ENCODE measurements at regions not wholly inside any gene's neighbourhood (a gene's known extent, or its start where the extent isn't known, plus 50 kb on each side); places are given as distances from the start of the nearest gene placed in this dataset.
"Not testable (repeated sequence)": the region's sequence is repeated elsewhere in the genome, so short reads cannot be mapped to it uniquely, and the experiment has no call there.

- Histone ChIP-seq H3K9ac (ENCODE audit: low read depth in 1 of 2, low read length in 2 of 2) (no peak overlapping the region), H3K27me3 (ENCODE audit: control insufficient read depth in 1 of 2, insufficient read depth in 2 of 2, low read length in 2 of 2) (no peaks in the 10 kb centered on the region), H3K9me3 (ENCODE audit: control insufficient read depth in 1 of 2, low read length in 2 of 2) (peaks cover 0 to 6% of the 10 kb centered on the region in 2 donors), H3K27ac (ENCODE audit: low read depth, low read length) (no peak overlapping the region), H3K36me3 (ENCODE audit: control insufficient read depth in 1 of 2, insufficient read depth in 2 of 2, low read length in 2 of 2) (no peaks in the 10 kb centered on the region), H3K4me3 (ENCODE audit: low read depth in 1 of 2, low read length in 2 of 2) (no peak overlapping the region), H3K4me1 (ENCODE audit: control insufficient read depth in 1 of 2, insufficient read depth in 2 of 2, low read length in 2 of 2) (no peaks in the 10 kb centered on the region)
Measured at GRCh38 chrX:1803741-1804140, 188.9 kb downstream of the ASMT start.

GRCh38 chrX:1807301-1807731 is 192.5 kb downstream of the ASMT start:
- H3K4me3 ChIP-seq (ENCODE audit: low read depth in 1 of 2, low read length in 2 of 2): no peak overlapping the region
- no peaks in the 10 kb centered on the region for H3K36me3 ChIP-seq (ENCODE audit: control insufficient read depth in 1 of 2, insufficient read depth in 2 of 2, low read length in 2 of 2)
- no peaks in the 10 kb centered on the region for H3K27me3 ChIP-seq (ENCODE audit: control insufficient read depth in 1 of 2, insufficient read depth in 2 of 2, low read length in 2 of 2)
- H3K9ac ChIP-seq (ENCODE audit: low read depth in 1 of 2, low read length in 2 of 2): no peak overlapping the region
- no peak overlapping the region for H3K27ac ChIP-seq (ENCODE audit: low read depth, low read length)
- H3K4me1 ChIP-seq (ENCODE audit: control insufficient read depth in 1 of 2, insufficient read depth in 2 of 2, low read length in 2 of 2): no peaks in the 10 kb centered on the region
- peaks cover 0 to 6% of the 10 kb centered on the region in 2 donors for H3K9me3 ChIP-seq (ENCODE audit: control insufficient read depth in 1 of 2, low read length in 2 of 2)

GRCh38 chrX:1809581-1809980 is 194.7 kb downstream of the ASMT start:
- Histone ChIP-seq H3K9ac (ENCODE audit: low read depth in 1 of 2, low read length in 2 of 2) (no peak overlapping the region), H3K9me3 (ENCODE audit: control insufficient read depth in 1 of 2, low read length in 2 of 2) (no peaks in the 10 kb centered on the region), H3K36me3 (ENCODE audit: control insufficient read depth in 1 of 2, insufficient read depth in 2 of 2, low read length in 2 of 2) (no peaks in the 10 kb centered on the region), H3K4me3 (ENCODE audit: low read depth in 1 of 2, low read length in 2 of 2) (no peak overlapping the region), H3K27me3 (ENCODE audit: control insufficient read depth in 1 of 2, insufficient read depth in 2 of 2, low read length in 2 of 2) (no peaks in the 10 kb centered on the region), H3K27ac (ENCODE audit: low read depth, low read length) (no peak overlapping the region), H3K4me1 (ENCODE audit: control insufficient read depth in 1 of 2, insufficient read depth in 2 of 2, low read length in 2 of 2) (no peaks in the 10 kb centered on the region)

- Histone ChIP-seq H3K27me3 (ENCODE audit: control insufficient read depth in 1 of 2, insufficient read depth in 2 of 2, low read length in 2 of 2) (no peaks in the 10 kb centered on the region), H3K36me3 (ENCODE audit: control insufficient read depth in 1 of 2, insufficient read depth in 2 of 2, low read length in 2 of 2) (no peaks in the 10 kb centered on the region), H3K4me1 (ENCODE audit: control insufficient read depth in 1 of 2, insufficient read depth in 2 of 2, low read length in 2 of 2) (no peaks in the 10 kb centered on the region), H3K9me3 (ENCODE audit: control insufficient read depth in 1 of 2, low read length in 2 of 2) (no peaks in the 10 kb centered on the region), H3K9ac (ENCODE audit: low read depth in 1 of 2, low read length in 2 of 2) (no peak overlapping the region), H3K4me3 (ENCODE audit: low read depth in 1 of 2, low read length in 2 of 2) (no peak overlapping the region), H3K27ac (ENCODE audit: low read depth, low read length) (no peak overlapping the region)
Measured at GRCh38 chrX:1813809-1814208, 198.9 kb downstream of the ASMT start.

- no peak overlapping the region for H3K27ac ChIP-seq (ENCODE audit: low read depth, low read length)
- no peak overlapping the region for H3K9ac ChIP-seq (ENCODE audit: low read depth in 1 of 2, low read length in 2 of 2)
- H3K4me1 ChIP-seq (ENCODE audit: control insufficient read depth in 1 of 2, insufficient read depth in 2 of 2, low read length in 2 of 2): no peaks in the 10 kb centered on the region
- H3K4me3 ChIP-seq (ENCODE audit: low read depth in 1 of 2, low read length in 2 of 2): no peak overlapping the region
- no peaks in the 10 kb centered on the region for H3K27me3 ChIP-seq (ENCODE audit: control insufficient read depth in 1 of 2, insufficient read depth in 2 of 2, low read length in 2 of 2)
- H3K36me3 ChIP-seq (ENCODE audit: control insufficient read depth in 1 of 2, insufficient read depth in 2 of 2, low read length in 2 of 2): no peaks in the 10 kb centered on the region
- H3K9me3 ChIP-seq (ENCODE audit: control insufficient read depth in 1 of 2, low read length in 2 of 2): no peaks in the 10 kb centered on the region
Measured at GRCh38 chrX:1815456-1816175, 200.8 kb downstream of the ASMT start.

- not testable (repeated sequence) for H3K4me3 ChIP-seq (ENCODE audit: low read depth in 1 of 2, low read length in 2 of 2); H3K27ac ChIP-seq (ENCODE audit: low read depth, low read length); H3K9ac ChIP-seq (ENCODE audit: low read depth in 1 of 2, low read length in 2 of 2); H3K27me3 ChIP-seq (ENCODE audit: control insufficient read depth in 1 of 2, insufficient read depth in 2 of 2, low read length in 2 of 2); H3K36me3 ChIP-seq (ENCODE audit: control insufficient read depth in 1 of 2, insufficient read depth in 2 of 2, low read length in 2 of 2); H3K4me1 ChIP-seq (ENCODE audit: control insufficient read depth in 1 of 2, insufficient read depth in 2 of 2, low read length in 2 of 2); H3K9me3 ChIP-seq (ENCODE audit: control insufficient read depth in 1 of 2, low read length in 2 of 2)
Measured at GRCh38 chrX:1816387-1816982, 201.6 kb downstream of the ASMT start.

GRCh38 chrX:1821846-1822245 is 207.0 kb downstream of the ASMT start:
- H3K27ac ChIP-seq (ENCODE audit: low read depth, low read length): no peak overlapping the region
- no peak overlapping the region for H3K4me3 ChIP-seq (ENCODE audit: low read depth in 1 of 2, low read length in 2 of 2)

GRCh38 chrX:1824855-1825254 is 210.0 kb downstream of the ASMT start:
- H3K9ac ChIP-seq (ENCODE audit: low read depth in 1 of 2, low read length in 2 of 2): no peak overlapping the region

More at GRCh38 chrX:1821846-1822245, 207.0 kb downstream of the ASMT start:
- H3K9ac ChIP-seq (ENCODE audit: low read depth in 1 of 2, low read length in 2 of 2): no peak overlapping the region
- no peaks in the 10 kb centered on the region for H3K27me3 ChIP-seq (ENCODE audit: control insufficient read depth in 1 of 2, insufficient read depth in 2 of 2, low read length in 2 of 2)
- no peaks in the 10 kb centered on the region for H3K36me3 ChIP-seq (ENCODE audit: control insufficient read depth in 1 of 2, insufficient read depth in 2 of 2, low read length in 2 of 2)
- no peaks in the 10 kb centered on the region for H3K4me1 ChIP-seq (ENCODE audit: control insufficient read depth in 1 of 2, insufficient read depth in 2 of 2, low read length in 2 of 2)
- no peaks in the 10 kb centered on the region for H3K9me3 ChIP-seq (ENCODE audit: control insufficient read depth in 1 of 2, low read length in 2 of 2)

GRCh38 chrX:1833656-1834360 is 218.9 kb downstream of the ASMT start:
- Histone ChIP-seq H3K4me3 (ENCODE audit: low read depth in 1 of 2, low read length in 2 of 2) (no peak overlapping the region), H3K27me3 (ENCODE audit: control insufficient read depth in 1 of 2, insufficient read depth in 2 of 2, low read length in 2 of 2) (no peaks in the 10 kb centered on the region), H3K36me3 (ENCODE audit: control insufficient read depth in 1 of 2, insufficient read depth in 2 of 2, low read length in 2 of 2) (no peaks in the 10 kb centered on the region), H3K9ac (ENCODE audit: low read depth in 1 of 2, low read length in 2 of 2) (no peak overlapping the region), H3K4me1 (ENCODE audit: control insufficient read depth in 1 of 2, insufficient read depth in 2 of 2, low read length in 2 of 2) (no peaks in the 10 kb centered on the region), H3K27ac (ENCODE audit: low read depth, low read length) (no peak overlapping the region), H3K9me3 (ENCODE audit: control insufficient read depth in 1 of 2, low read length in 2 of 2) (peaks cover 6 to 7% of the 10 kb centered on the region in 2 donors)

More at GRCh38 chrX:1824855-1825254, 210.0 kb downstream of the ASMT start:
- H3K9me3 ChIP-seq (ENCODE audit: control insufficient read depth in 1 of 2, low read length in 2 of 2): no peaks in the 10 kb centered on the region
- no peak overlapping the region for H3K4me3 ChIP-seq (ENCODE audit: low read depth in 1 of 2, low read length in 2 of 2)
- H3K36me3 ChIP-seq (ENCODE audit: control insufficient read depth in 1 of 2, insufficient read depth in 2 of 2, low read length in 2 of 2): no peaks in the 10 kb centered on the region
- no peaks in the 10 kb centered on the region for H3K27me3 ChIP-seq (ENCODE audit: control insufficient read depth in 1 of 2, insufficient read depth in 2 of 2, low read length in 2 of 2)
- H3K4me1 ChIP-seq (ENCODE audit: control insufficient read depth in 1 of 2, insufficient read depth in 2 of 2, low read length in 2 of 2): no peaks in the 10 kb centered on the region
- H3K27ac ChIP-seq (ENCODE audit: low read depth, low read length): no peak overlapping the region

GRCh38 chrX:1835056-1835455 is 220.2 kb downstream of the ASMT start:
- no peak overlapping the region for H3K4me3 ChIP-seq (ENCODE audit: low read depth in 1 of 2, low read length in 2 of 2)

More at GRCh38 chrX:1835056-1835455, 220.2 kb downstream of the ASMT start:
- H3K36me3 ChIP-seq (ENCODE audit: control insufficient read depth in 1 of 2, insufficient read depth in 2 of 2, low read length in 2 of 2): no peaks in the 10 kb centered on the region
- no peaks in the 10 kb centered on the region for H3K4me1 ChIP-seq (ENCODE audit: control insufficient read depth in 1 of 2, insufficient read depth in 2 of 2, low read length in 2 of 2)
- peaks cover 6 to 7% of the 10 kb centered on the region in 2 donors for H3K9me3 ChIP-seq (ENCODE audit: control insufficient read depth in 1 of 2, low read length in 2 of 2)
- no peak overlapping the region for H3K9ac ChIP-seq (ENCODE audit: low read depth in 1 of 2, low read length in 2 of 2)
- no peak overlapping the region for H3K27ac ChIP-seq (ENCODE audit: low read depth, low read length)
- no peaks in the 10 kb centered on the region for H3K27me3 ChIP-seq (ENCODE audit: control insufficient read depth in 1 of 2, insufficient read depth in 2 of 2, low read length in 2 of 2)
